ENCODE measurements at regions not wholly inside any gene's neighbourhood (a gene's known extent, or its start where the extent isn't known, plus 50 kb on each side); places are given as distances from the start of the nearest gene placed in this dataset.

DNA sequence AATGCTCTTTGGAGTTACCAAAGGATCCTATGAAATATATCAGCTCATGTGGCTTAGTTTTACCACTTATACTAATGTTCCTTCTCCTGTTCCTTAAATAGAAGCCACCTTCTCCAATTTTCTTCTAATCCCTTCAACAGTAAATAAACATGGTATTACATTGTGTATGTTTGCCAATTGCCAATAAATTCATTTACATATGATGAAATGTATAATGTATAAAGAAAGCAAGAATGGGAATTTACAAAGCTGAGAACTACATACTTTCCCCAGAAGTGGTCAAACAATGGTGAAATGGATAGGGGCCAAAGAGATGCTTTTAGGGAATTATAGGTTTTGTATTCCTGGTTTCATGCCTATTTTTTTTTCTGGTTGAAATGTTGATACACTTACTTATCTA lies 894.2 kb upstream of the CRIM1 start:
- no peak overlapping the region for H3K4me3 ChIP-seq (replicated peaks; ENCODE audit: insufficient read depth, low read length)
- TF ChIP-seq, protein P1, sequence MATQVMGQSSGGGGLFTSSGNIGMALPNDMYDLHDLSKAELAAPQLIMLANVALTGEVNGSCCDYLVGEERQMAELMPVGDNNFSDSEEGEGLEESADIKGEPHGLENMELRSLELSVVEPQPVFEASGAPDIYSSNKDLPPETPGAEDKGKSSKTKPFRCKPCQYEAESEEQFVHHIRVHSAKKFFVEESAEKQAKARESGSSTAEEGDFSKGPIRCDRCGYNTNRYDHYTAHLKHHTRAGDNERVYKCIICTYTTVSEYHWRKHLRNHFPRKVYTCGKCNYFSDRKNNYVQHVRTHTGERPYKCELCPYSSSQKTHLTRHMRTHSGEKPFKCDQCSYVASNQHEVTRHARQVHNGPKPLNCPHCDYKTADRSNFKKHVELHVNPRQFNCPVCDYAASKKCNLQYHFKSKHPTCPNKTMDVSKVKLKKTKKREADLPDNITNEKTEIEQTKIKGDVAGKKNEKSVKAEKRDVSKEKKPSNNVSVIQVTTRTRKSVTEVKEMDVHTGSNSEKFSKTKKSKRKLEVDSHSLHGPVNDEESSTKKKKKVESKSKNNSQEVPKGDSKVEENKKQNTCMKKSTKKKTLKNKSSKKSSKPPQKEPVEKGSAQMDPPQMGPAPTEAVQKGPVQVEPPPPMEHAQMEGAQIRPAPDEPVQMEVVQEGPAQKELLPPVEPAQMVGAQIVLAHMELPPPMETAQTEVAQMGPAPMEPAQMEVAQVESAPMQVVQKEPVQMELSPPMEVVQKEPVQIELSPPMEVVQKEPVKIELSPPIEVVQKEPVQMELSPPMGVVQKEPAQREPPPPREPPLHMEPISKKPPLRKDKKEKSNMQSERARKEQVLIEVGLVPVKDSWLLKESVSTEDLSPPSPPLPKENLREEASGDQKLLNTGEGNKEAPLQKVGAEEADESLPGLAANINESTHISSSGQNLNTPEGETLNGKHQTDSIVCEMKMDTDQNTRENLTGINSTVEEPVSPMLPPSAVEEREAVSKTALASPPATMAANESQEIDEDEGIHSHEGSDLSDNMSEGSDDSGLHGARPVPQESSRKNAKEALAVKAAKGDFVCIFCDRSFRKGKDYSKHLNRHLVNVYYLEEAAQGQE (IDR thresholded peaks at IDR 0.05; ENCODE audit: insufficient replicate concordance, low read depth): no peak
- no peak for TF ChIP-seq POLR2AphosphoS5 (IDR thresholded peaks at IDR 0.05; ENCODE audit: low read depth)
- TF ChIP-seq SPI1 (IDR thresholded peaks at IDR 0.05; ENCODE audit: borderline replicate concordance, low read depth): no peak
- TF ChIP-seq GABPA (IDR thresholded peaks at IDR 0.05; ENCODE audit: low read depth): no peak
- no peak overlapping the region for H3K27ac ChIP-seq (replicated peaks)
- no peaks in the 10 kb centered on the region for H3K27me3 ChIP-seq (ENCODE audit: insufficient read depth, poor library complexity, severe bottlenecking)
- DNase-seq (ENCODE audit: low read depth in 1 of 2, low spot score in 1 of 2): no peak

- no peak for DNase-seq (ENCODE audit: low read depth in 1 of 2, low spot score in 1 of 2)
- H3K27me3 ChIP-seq (ENCODE audit: insufficient read depth, poor library complexity, severe bottlenecking): no peaks in the 10 kb centered on the region
- no peak overlapping the region for H3K4me3 ChIP-seq (replicated peaks; ENCODE audit: insufficient read depth, low read length)
- no peak overlapping the region for H3K27ac ChIP-seq (replicated peaks)
- TF ChIP-seq POLR2AphosphoS5 (IDR thresholded peaks at IDR 0.05; ENCODE audit: low read depth) (no peak), GABPA (IDR thresholded peaks at IDR 0.05; ENCODE audit: low read depth) (no peak), CTCF (IDR thresholded peaks at IDR 0.05; ENCODE audit: insufficient read depth, low read length) (no peak), SPI1 (IDR thresholded peaks at IDR 0.05; ENCODE audit: borderline replicate concordance, low read depth) (no peak)
- TF ChIP-seq, protein P1 (IDR thresholded peaks at IDR 0.05; ENCODE audit: insufficient replicate concordance, low read depth): no peak
Observed at GRCh38 chr2:35454966-35455638, 900.5 kb upstream of the CRIM1 start.

GRCh38 chr2:35447821-35448220 lies 907.8 kb upstream of the CRIM1 start:
- no peak for DNase-seq (ENCODE audit: low read depth in 1 of 2, low spot score in 1 of 2)
- TF ChIP-seq CTCF (IDR thresholded peaks at IDR 0.05; ENCODE audit: insufficient read depth, low read length) (no peak), POLR2AphosphoS5 (IDR thresholded peaks at IDR 0.05; ENCODE audit: low read depth) (no peak), GABPA (IDR thresholded peaks at IDR 0.05; ENCODE audit: low read depth) (no peak), SPI1 (IDR thresholded peaks at IDR 0.05; ENCODE audit: borderline replicate concordance, low read depth) (no peak)
- TF ChIP-seq, protein P1 (IDR thresholded peaks at IDR 0.05; ENCODE audit: insufficient replicate concordance, low read depth): no peak
- H3K27ac ChIP-seq (replicated peaks): no peak overlapping the region
- no peaks in the 10 kb centered on the region for H3K27me3 ChIP-seq (ENCODE audit: insufficient read depth, poor library complexity, severe bottlenecking)
- H3K4me3 ChIP-seq (replicated peaks; ENCODE audit: insufficient read depth, low read length): no peak overlapping the region

All from HL-60 (cell line).